Upper lobe of left lung (tissue), 6 donors: ENCODE measurements at regions not wholly inside any gene's neighbourhood (a gene's known extent, or its start where the extent isn't known, plus 50 kb on each side); places are given as distances from the start of the nearest gene placed in this dataset.
A peak's percentile ranks its signal among the peaks of the same experiment; 100 is the strongest.

Experiments used
- ATAC-seq, 2 donors: fragments of 200-7000 bp; cut with Tn5 transposase; one replicate each; pipeline ENCODE4 v1.9.1; 2022; ENCODE audit warnings: mild to moderate bottlenecking in 2 of 2, moderate library complexity in 2 of 2; ENCODE audit not compliant: low FRiP score in 2 of 2
- DNase-seq, 2 donors: peaks; one replicate each; pipeline ENCODE4 v3.0.0-alpha.2; 2019 to 2020
- H3K27ac ChIP-seq, 4 donors: fragments of 200-600 bp; sonication (generic); one replicate each; pipeline ENCODE4 v1.5.1; 2016 to 2019
- H3K27me3 ChIP-seq, 4 donors: fragments of 200-600 bp; sonication (generic); one replicate each; pipeline ENCODE4 v1.5.1; 2017 to 2019
- H3K36me3 ChIP-seq, 4 donors: fragments of 200-600 bp; sonication (generic); one replicate each; pipeline ENCODE4 v1.5.1; 2016 to 2019
- H3K4me1 ChIP-seq, 4 donors: fragments of 200-600 bp; sonication (generic); one replicate each; pipeline ENCODE4 v1.5.1; 2018 to 2019
- H3K4me3 ChIP-seq, 4 donors: fragments of 200-600 bp; sonication (generic); one replicate each; pipeline ENCODE4 v1.5.1; 2017 to 2019; ENCODE audit warnings: mild to moderate bottlenecking in 2 of 4, moderate library complexity in 1 of 4
- H3K9me3 ChIP-seq, 4 donors: fragments of 200-600 bp; sonication (generic); one replicate each; pipeline ENCODE4 v1.5.1; 2018 to 2019
- CTCF ChIP-seq, 6 experiments: fragments of 450-650 bp in 4 of 6; fragments of 200-600 bp in 2 of 6; sonication (generic) in 2 of 6; IDR thresholded peaks; one replicate each; pipeline ENCODE4 v1.5.1; 2016 to 2019; ENCODE audit warnings: antibody characterized with exemption in 6 of 6
- EP300 ChIP-seq, 4 donors: sonication (generic); formaldehyde crosslinking; IDR thresholded peaks; one replicate each; pipeline ENCODE4 v1.5.1; 2017; ENCODE audit warnings: antibody characterized with exemption in 4 of 4, control low read depth in 2 of 4
- POLR2A ChIP-seq, 4 donors: fragments of 450-650 bp; IDR thresholded peaks; one replicate each; pipeline ENCODE4 v1.5.1; 2016 to 2017; ENCODE audit warnings: antibody characterized with exemption in 4 of 4, mild to moderate bottlenecking in 2 of 4
- POLR2AphosphoS5 ChIP-seq, 2 donors: sonication (generic); formaldehyde crosslinking; IDR thresholded peaks; one replicate each; pipeline ENCODE4 v1.5.1; 2017; ENCODE audit warnings: antibody characterized with exemption in 2 of 2
- WGBS, 2 donors: methylation state at CpG; one replicate each; pipeline ENCODE4 v1.1.5; 2017 to 2018; 5-methylcytosine and 5-hydroxymethylcytosine counted together
- donor health status: DM: no; HTN: no; CAD: no; lungs with moderate emphysema.
- donor health status: DM: no; HTN: yes; CAD: no; lungs with severe emphysema.

- H3K27ac ChIP-seq, result no peak overlapping the region
- DNase-seq (no peak), ATAC-seq (no peak)
- no peaks in the 10 kb centered on the region for H3K36me3 ChIP-seq
- no peaks in the 10 kb centered on the region for H3K9me3 ChIP-seq
- no peak overlapping the region for H3K4me3 ChIP-seq
- WGBS, 2 donors, result 91 to 93% methylated on average over 5 to 6 of the region's 6 CpGs
- no peak for TF ChIP-seq CTCF (IDR thresholded peaks at IDR 0.05)
- TF ChIP-seq POLR2A (IDR thresholded peaks at IDR 0.05), result no peak
- TF ChIP-seq POLR2AphosphoS5 (IDR thresholded peaks at IDR 0.05), result no peak
- TF ChIP-seq EP300 (IDR thresholded peaks at IDR 0.05), result no peak
- H3K4me1 ChIP-seq, result peaks cover 0 to 11% (median 3%) of the 10 kb centered on the region in 4 donors
- H3K27me3 ChIP-seq, result no peaks in the 10 kb centered on the region
Observed at GRCh38 chr15:70247281-70247680, 149.6 kb upstream of the TLE3 start.

- ATAC-seq, result no peak
- Histone ChIP-seq H3K36me3 (no peaks in the 10 kb centered on the region), H3K27me3 (no peaks in the 10 kb centered on the region), H3K4me1 (peaks cover 0 to 11% (median 3%) of the 10 kb centered on the region in 4 donors), H3K4me3 (no peak overlapping the region), H3K9me3 (no peaks in the 10 kb centered on the region), H3K27ac (no peak overlapping the region)
- no peak for TF ChIP-seq EP300 (IDR thresholded peaks at IDR 0.05)
- TF ChIP-seq POLR2A (IDR thresholded peaks at IDR 0.05), result no peak
- TF ChIP-seq POLR2AphosphoS5 (IDR thresholded peaks at IDR 0.05), result no peak
- TF ChIP-seq CTCF (IDR thresholded peaks at IDR 0.05), result no peak
- DNase-seq, result no peak
- 86 to 93% methylated on average over 8 of the region's 8 CpGs for WGBS, 2 donors
Observed at GRCh38 chr15:70246623-70247220, 149.0 kb upstream of the TLE3 start.

GRCh38 chr15:70245932-70246622 lies 148.4 kb upstream of the TLE3 start:
- H3K36me3 ChIP-seq, result no peaks in the 10 kb centered on the region
- peak; percentile 73 to 75 for DNase-seq
- TF ChIP-seq POLR2A (IDR thresholded peaks at IDR 0.05) (no peak), POLR2AphosphoS5 (IDR thresholded peaks at IDR 0.05) (peak in 1 of 2 donors; percentile 50), EP300 (IDR thresholded peaks at IDR 0.05) (no peak), CTCF (IDR thresholded peaks at IDR 0.05) (no peak)
- WGBS, 2 donors, result 77 to 86% methylated on average over 9 to 12 of the region's 12 CpGs
- H3K4me1 ChIP-seq, result peaks cover 0 to 11% (median 3%) of the 10 kb centered on the region in 4 donors
- no peak overlapping the region for H3K4me3 ChIP-seq
- no peaks in the 10 kb centered on the region for H3K27me3 ChIP-seq
- peak overlapping the region in 1 of 4 donors; percentile 43 for H3K27ac ChIP-seq
- no peaks in the 10 kb centered on the region for H3K9me3 ChIP-seq
- ATAC-seq, result peak; percentile 48 to 77

- Histone ChIP-seq H3K9me3 (no peaks in the 10 kb centered on the region), H3K4me3 (no peak overlapping the region), H3K36me3 (no peaks in the 10 kb centered on the region), H3K4me1 (peaks cover 0 to 11% (median 3%) of the 10 kb centered on the region in 4 donors), H3K27ac (no peak overlapping the region), H3K27me3 (no peaks in the 10 kb centered on the region)
- TF ChIP-seq EP300 (IDR thresholded peaks at IDR 0.05) (no peak), CTCF (IDR thresholded peaks at IDR 0.05) (no peak), POLR2AphosphoS5 (IDR thresholded peaks at IDR 0.05) (no peak), POLR2A (IDR thresholded peaks at IDR 0.05) (no peak)
- no peak for ATAC-seq
- DNase-seq, result no peak
- 89 to 92% methylated on average over 9 of the region's 9 CpGs for WGBS, 2 donors
Observed at GRCh38 chr15:70244978-70245542, 147.3 kb upstream of the TLE3 start.
